DMS79 treated with DMSO at 0.1 percent for 48 hours (cell line): ENCODE measurements at regions not wholly inside any gene's neighbourhood (a gene's known extent, or its start where the extent isn't known, plus 50 kb on each side); places are given as distances from the start of the nearest gene placed in this dataset.

Experiments
- DNase-seq: peaks from one replicate; lab custom pipeline; 2025; lab: John Stamatoyannopoulos, UW

DNA sequence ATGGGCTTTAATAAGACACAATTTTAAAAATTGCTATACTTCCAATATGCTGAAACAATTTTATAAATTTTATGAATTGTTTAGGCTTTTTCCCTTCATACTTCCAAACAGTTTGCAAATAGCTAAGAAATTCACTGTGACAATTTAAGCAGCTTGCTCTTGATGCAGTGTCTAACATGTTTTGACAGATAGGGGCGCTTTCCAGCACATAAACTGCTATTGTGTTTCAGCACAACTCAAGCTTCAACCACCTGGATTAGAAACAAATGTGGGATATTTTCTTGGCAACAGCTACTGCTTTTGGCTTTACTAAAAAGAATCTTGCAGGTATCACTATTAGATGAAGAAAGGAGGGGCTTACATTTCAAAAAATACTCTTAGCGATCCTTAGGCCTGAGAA, 565.8 kb upstream of the DPPA4 start:
- no peak for DNase-seq

DNA sequence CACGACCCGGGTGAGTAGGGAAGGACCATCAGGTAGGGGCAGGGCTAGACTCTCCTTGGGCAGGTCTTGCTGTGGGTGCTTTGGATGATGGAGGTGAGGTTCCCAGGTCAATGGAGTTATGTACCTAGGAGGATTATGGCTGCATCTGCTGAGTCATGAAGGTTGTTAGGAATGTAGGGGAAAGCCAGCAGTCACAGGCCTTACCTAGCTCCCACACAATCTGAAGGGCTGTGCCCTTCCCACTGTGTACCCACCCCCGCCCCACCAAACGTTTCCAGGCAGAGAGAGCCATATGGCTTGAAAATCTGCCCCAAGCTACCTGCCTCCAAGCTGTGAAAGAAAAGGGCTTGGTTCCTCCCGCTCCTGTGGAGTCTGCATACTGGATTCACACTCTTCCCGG, 573.4 kb upstream of the DPPA4 start:
- no peak for DNase-seq

DNA sequence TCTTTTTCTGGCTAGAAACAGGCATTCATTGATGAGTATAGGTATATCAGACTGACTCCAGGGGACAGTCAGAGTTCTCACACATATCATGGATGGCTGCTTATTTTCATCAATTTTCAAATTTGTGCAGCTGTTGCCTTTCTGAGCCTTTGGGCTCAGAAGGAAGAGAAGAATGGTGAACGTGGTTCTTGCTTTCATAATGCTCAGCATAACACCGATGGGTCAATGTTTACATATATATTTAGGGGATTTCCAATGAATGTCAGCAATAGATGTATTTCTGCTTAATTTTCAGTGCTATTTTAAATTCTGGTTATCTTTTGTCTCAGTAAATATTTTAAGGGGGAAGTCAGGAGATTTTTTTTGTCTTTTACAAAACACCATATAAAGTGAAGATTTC, 581.4 kb upstream of the DPPA4 start:
- DNase-seq, result no peak

DNA sequence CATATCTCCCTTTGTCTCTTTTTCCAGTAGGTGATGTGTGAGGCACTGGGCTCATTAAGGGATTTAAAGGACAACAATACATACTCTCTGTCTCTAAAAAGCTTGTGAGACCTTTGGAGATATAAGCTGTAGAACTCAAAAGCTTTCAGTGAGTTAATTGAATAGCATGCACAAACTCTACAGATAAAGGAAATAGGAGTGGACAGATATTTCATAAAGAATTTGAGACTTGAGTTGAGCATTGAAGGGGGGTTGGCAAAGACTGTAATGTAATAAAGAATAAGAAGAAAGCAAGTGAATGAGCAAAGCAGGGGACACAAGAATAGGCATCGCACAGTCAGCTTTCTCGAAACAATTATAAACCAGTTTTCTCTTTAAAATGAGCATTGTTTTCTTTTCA, 583.4 kb upstream of the DPPA4 start:
- no peak for DNase-seq

DNA sequence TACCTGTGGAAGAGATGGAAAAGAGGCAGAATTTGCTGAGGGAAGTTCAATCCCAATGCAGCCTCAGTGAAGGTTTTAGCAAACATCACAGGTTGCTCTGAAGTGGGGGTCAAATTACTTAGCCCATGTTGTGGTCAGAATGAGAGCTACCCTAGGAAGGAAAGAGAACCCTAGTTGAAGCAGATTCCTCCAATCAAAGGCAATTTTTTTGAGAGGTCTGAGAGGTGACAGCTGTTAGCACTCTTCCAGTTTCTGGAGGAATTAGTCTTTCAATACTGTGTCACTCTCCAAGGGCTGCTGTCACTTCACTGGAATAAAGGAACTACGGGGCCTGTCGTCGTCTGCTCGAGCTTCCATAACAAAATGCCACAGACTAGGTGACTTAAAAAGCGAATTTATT, 584.2 kb upstream of the DPPA4 start:
- no peak for DNase-seq

DNA sequence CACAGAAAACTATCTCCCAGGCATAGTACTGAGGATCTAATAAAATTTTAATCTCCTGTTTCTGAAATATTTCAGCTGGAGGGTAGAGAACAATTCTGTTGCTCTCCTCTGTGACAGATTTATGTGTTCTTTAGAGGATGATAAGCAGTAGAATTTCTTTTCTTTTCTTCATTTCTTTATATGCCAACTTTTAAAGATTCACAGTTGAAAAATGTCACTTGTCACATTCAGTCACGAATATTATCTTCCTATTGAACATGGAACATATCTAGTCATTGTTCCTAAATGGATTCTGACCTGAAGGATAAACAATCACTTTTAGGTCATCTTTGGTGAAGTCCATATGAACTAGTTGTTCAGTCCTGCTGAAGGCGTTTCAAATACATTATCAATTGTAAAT, 585.5 kb upstream of the DPPA4 start:
- no peak for DNase-seq

DNA sequence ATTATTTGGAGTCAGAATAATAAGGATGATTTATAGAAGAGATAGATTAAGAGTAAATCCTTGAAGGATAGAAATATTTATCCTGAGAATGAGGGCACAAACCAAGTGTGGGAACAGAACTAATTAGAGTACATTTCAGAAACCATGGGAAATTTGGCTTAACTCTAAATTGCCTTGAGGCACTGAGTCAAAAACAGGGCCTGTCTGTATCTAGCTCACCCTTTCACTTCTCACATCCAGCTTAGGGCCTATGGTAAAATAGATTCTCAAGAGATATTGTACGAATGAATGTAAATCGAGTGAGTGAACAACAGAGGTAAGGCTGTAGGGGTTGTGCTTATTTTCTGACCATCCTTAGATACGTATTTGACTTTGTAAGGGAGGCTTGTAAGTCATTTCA, 586.1 kb upstream of the DPPA4 start:
- DNase-seq, result no peak

DNA sequence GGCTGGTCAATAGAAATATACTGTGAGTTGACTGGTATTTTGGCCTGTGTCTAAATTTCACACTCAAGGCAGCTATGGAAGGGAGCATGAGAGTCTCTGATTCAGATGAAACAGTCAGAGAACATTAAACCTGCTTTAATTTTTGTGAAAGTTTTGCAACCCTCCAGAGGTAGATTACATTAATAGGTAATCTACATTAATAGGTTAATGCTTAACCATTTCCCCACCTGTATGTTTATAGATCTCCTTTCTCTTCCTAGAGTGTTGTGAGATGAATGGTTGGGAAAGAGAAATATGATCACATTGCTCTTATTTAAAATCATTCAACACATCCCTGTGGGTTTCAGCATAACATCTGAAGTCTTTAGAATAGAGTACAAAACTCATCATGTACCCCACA, 586.9 kb upstream of the DPPA4 start:
- DNase-seq, result no peak

DNA sequence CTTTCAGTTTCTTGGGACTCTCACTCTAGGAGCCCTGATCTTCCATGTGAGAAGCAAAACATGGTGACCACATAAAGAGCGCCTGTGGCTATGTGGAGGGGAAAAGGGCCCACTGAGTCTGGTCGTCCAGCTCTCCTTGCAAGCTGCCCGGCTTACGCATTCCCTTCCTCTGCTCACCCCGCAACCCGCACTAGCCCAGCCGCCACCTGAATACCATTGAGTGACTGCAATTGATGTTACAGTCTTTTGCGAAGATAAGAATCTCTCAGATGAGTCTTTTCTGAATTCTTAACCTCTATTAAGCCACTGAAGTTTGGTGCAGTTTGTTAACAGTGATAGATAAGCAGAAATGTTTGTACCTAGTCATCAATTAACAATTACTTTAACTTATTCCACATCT, 589.0 kb upstream of the DPPA4 start:
- no peak for DNase-seq

DNA sequence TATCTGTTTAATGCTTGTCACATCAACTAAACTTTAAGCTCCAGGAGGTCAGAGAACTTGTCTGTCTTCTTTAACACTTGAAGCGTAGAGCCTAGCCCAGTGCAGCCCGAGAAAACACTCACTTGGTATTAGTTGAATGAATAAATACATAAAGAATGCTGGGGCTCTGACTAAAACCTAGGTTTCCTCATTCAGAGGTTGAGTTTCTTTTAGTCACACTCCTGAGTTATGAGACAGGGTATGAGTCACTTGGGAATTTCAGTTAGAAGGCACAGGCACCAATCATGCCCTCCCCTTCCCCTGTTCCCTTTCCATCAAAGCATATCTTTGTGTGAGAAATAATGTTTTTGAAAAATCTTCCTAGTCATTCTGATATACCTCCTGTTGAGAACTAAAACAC, 589.8 kb upstream of the DPPA4 start:
- no peak for DNase-seq

DNA sequence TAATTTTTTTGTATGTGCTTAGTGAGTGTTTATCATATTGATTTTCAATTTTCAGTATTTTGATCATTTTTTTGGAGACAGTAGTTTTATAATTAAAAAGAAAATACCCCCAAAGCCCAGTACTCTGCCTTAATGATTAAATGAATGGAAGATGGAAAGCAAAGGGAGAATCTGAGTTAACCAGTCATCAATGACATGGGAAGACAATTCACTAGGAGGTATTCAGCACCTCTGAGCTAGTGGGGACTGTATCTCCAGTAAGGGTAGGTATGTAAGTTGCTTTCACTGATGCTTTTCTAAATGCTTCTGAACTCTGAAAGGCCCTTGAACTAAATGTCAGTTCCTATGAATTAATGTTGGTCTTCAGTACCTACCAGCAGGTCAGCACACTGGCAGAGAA, 590.4 kb upstream of the DPPA4 start:
- no peak for DNase-seq

DNA sequence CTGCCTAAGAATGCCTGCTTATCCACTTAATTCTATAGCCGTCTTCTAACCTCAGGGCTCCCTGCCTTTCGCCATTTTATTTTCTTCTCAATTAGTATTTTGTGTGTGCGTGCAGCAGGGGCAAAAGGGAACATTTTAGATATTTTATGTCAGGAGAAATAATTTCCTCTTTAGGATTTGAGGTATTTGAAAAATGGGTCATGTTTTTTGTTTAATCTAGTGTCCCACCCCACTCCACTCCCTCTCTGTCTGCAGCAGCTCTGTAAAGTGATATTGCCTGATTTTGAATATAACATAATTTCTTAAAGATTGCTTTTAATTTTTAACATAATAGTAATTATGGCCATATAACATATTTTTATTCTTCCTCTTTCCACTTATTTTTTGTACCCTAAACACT, 593.2 kb upstream of the DPPA4 start:
- no peak for DNase-seq

DNA sequence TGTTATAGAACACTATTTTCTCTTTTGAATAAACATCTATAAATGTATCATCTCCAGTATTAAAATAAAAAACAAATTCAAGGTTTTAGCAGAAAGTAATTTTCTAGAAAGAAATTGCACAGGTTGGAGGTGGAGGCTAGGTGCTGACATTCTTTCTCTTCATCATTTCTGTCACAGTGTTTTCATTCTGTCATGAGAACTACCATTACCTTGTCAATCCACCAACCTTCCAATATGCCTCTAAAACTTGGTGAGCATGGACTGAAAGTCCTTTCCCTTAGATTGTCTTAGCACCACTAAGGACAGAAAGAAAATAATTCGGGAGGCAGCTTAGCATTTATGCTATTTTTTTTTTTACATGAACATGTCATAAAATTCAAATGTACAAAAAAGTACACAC, 596.2 kb upstream of the DPPA4 start:
- no peak for DNase-seq

DNA sequence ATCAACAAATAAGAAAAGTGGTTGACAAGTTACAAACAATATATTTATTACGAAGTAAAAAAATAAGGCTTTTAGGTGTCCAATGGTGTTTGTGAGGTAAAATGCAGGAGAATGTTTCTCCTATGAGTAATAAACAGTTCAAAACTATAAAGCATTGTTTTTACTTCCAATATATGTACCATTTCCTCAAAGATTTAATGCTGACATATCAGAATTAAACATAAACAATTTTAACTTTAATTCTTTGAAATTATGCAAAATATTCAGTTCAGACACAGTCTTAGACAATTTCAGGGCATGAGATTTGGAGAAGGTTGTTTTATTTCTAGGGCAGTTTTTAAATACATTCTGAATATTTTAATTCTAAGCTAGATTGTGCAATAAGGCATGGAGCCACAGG, 602.5 kb upstream of the DPPA4 start:
- DNase-seq, result no peak

DNA sequence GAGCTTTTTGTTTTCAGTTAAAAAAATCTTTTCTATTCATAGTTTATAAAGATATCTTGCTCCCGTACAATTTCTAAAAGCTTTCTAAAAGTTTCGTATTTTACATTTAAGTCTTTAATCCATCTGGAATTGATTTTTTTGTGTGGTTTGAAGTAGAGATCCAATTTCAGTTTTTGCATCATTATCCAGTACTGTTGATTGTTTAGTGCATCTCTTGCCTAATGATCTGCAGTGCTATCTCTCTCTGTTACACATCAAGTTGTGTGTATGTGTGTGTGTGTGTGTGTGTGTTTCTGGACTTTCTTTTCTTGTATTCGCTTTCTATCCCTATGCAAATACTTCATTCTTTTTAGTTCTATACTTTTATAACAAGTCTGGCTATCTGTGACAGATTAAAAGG, 605.8 kb upstream of the DPPA4 start:
- DNase-seq, result no peak

DNA sequence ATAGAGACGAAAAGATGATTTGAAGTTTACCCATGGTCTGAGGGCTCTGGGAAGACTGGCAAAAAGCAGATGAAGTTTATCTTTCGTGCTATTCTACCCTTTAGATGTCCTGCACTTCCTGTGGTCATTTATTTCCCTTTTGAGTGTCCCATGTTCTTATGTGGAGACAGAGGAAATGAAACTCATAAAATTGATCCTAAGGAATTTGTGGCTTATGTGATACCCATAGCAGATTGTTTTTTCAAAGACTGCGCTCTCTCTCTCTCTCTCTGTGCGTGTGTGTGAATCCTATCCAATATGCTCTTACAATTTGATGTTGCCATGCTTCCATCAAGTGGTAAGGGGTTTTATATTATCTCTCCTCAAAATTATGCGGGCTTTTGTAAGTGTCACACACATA, 607.5 kb upstream of the DPPA4 start:
- no peak for DNase-seq

DNA sequence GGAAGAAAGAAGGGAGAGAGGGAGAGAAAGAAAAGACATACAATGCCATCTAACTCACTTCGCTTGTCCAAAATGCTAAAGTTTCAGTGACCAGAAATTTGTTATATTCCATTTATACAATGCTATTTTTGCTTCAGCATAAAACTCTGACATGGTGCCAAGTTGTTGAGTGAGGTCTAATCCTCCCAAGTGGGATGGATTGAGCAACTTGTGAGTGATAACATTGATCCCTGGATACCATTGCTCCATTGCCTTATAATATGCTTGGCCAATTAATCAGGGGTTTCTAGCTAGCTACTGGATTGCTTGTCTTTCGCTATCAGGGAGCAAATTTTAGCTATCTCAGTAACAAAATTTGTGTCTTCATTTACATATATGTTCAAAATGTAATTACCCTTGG, 615.6 kb upstream of the DPPA4 start:
- no peak for DNase-seq

DNA sequence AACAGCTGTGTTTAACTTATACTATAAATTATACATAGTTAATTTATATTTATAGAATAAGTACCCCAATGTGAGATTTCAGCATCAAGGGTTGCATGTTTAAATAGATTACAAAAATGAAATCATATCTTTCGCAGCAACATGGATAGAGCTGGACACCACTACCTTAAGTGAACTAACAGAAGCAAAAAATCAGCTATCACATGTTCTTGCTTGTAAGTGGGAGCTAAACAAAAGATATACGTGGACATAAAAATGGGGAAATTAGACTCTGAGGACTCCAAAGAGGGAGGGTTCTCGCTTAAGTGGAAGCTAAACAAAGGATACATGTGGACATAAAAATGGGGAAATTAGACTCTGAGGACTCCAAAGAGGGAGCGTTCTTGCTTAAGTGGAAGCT, 626.5 kb upstream of the DPPA4 start:
- DNase-seq, result no peak

DNA sequence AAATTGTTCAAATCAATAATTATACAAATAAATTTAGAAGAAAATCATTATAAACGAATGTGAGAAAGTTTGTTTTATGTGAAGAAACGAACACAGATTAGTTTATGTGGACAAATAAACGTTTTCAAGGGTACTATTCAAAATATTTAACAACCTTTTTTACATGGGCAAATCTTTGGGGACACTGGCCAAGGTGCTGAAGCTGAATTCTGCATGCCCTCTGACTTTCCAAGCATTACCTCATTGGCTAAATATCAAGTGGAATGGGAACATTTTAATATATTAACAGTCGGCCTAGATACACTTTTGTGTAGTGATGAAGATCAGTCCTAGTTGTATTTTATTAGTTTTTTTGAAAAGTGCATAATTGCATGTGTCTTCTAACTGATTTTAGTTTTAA, 636.4 kb upstream of the DPPA4 start:
- DNase-seq, result no peak

DNA sequence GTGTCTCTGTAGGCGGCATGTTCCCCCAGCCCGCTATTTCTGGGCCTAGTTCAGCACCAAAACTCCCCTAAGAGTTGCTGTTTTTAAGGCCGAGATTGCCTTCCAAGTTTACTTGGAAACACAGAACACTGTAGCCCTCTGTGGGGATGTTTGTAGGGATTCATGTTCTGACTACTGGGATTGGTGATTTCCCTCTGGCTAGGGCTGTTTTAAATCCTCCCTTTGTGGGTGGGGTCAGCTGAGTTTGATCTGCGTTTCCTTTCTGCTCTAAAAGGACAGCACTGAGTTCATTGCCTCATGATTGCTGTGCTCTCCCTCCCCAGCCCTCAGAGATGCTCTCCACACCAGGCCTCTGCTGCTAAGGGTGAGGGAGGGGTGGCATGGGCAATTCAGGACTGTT, 640.6 kb upstream of the DPPA4 start:
- no peak for DNase-seq

DNA sequence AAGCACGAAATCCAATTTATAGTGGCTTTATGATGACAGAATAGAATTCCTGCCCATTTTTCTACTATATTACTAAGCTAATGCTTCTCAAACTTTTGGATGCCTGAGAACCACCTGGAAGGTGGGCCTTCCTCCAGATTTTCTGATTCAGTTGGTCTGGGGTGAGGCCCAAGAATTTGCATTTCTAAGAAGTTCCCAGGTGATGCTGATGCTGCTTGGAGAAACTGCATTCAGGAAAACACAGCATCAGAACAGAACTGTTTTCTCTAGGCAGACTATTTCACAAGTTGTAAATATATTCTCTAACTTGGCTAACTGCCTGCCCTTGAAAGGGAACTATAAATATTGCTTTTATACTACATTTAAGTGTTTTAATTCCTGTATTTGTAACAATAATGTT, 644.9 kb upstream of the DPPA4 start:
- no peak for DNase-seq

DNA sequence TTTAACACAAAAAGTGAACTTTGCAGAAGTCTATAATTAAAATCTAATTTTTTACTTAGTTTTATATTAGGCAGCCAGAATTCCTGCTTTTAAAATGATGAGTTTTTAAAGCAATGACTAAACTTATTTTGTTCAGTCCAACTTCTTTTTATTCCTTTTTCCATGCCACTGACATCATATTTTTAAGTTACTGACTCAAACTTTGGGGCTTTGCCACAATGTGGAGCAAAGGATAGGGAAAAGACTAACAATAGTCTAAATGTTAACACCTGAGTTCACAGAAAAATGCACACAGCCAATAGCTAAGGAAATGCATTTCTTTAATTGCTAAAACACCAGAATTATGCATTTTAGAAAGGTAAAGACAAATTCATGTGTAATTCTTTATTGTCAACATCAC, 647.6 kb upstream of the DPPA4 start:
- DNase-seq, result no peak

DNA sequence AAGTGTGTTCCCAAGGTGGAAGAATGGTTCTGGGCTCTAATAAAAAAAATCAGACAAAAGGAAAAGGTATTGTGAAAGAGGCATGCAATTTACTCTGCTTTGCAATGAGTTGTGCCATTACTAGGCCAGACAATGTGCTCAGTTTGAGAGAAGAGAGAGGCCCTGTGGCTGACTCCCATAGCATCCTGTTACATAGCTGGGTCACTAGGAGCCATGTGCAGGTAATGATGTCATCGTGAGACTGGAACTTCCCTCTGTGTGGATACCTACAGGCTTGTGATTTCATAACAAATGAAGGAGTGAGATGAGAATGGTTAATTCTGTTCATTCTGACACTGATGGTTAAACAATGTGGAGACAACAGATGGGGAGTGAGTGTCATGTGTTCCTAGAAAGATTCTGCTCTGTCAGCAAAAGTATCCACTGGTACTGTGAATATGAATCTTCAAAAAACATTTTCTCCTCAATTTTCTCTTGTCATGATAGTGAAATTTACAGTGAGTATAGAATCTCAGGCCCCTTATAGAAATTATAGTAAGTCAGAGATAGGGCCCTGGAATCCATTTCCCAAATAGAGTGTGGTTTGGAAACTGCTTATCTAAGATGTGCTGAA, 648.7 kb upstream of the DPPA4 start:
- DNase-seq, result no peak

DNA sequence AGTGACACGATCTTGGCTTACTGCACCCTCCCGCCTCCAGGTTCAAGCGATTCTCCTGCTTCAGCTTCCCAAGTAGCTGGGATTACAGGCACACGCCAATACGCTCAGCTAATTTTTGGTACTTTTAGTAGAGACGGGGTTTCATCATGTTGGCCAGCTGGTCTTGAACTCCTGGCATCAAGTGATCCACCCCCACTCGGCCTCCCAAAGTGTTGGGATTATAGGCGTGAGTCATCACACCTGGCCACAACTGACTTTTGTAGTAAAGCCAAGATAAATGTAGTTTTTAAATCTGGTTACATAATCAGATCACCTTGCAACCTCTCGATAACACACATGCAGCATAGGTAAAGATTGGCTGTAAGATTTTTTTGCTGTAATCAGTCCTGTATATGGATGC, 657.5 kb upstream of the DPPA4 start:
- DNase-seq, result no peak

DNA sequence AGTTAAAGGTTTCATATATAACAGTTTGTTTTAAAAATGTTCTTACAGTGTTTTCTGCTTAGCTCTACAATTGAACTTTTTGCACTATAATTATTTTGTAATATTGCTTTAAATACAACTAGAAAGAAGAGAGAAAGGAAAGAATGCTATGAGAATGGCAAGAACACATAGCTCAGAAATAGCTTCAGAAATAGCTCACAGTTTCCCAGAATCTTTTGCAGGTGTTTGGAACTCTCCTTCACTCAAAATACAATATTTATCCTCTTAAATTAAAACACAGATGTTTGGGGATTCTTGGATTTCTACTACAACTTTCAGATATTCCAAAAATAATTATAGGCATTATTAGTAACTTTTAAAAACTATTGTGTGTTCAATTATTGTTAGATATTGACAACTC, 658.0 kb upstream of the DPPA4 start:
- no peak for DNase-seq
